Dendritic cell treated with granulocyte-macrophage colony-stimulating factor and Interleukin-4, amounts not matched to agents 40 ng/mL and 50 ng/mL, for 4 days (primary cell): ENCODE measurements at regions not wholly inside any gene's neighbourhood (a gene's known extent, or its start where the extent isn't known, plus 50 kb on each side); places are given as distances from the start of the nearest gene placed in this dataset.

ENCODE experiments used
- H3K27ac Mint-ChIP-seq: one replicate; pipeline ENCODE4 v1.8.0; 2022; ENCODE audit warnings: mild to moderate bottlenecking, mixed read lengths
- H3K27me3 Mint-ChIP-seq: one replicate; pipeline ENCODE4 v1.8.0; 2022; ENCODE audit warnings: mild to moderate bottlenecking, mixed read lengths
- H3K36me3 Mint-ChIP-seq: one replicate; pipeline ENCODE4 v1.8.0; 2022; ENCODE audit warnings: low read depth, mixed read lengths
- H3K4me1 Mint-ChIP-seq: one replicate; pipeline ENCODE4 v1.8.0; 2022; ENCODE audit warnings: low read depth, mixed read lengths
- H3K4me3 Mint-ChIP-seq: one replicate; pipeline ENCODE4 v1.8.0; 2022; ENCODE audit warnings: mild to moderate bottlenecking, moderate library complexity, mixed read lengths
- H3K9me3 Mint-ChIP-seq: one replicate; pipeline ENCODE4 v1.8.0; 2022; ENCODE audit warnings: mixed read lengths
- intact Hi-C: fragments of 100-400 bp; cut with micrococcal nuclease; formaldehyde crosslinking; loops from one replicate; pipeline ENCODE4 v1.15.0; 2022

GRCh38 chr20:39381595-39381994, 419.5 kb downstream of the DHX35 start:
- intact Hi-C loops: no loop called here
- H3K4me3 Mint-ChIP-seq: no peak overlapping the region
- H3K27ac Mint-ChIP-seq: no peak overlapping the region
- no peaks in the 10 kb centered on the region for H3K36me3 Mint-ChIP-seq
- H3K4me1 Mint-ChIP-seq: no peaks in the 10 kb centered on the region
- no peaks in the 10 kb centered on the region for H3K27me3 Mint-ChIP-seq
- no peaks in the 10 kb centered on the region for H3K9me3 Mint-ChIP-seq

GRCh38 chr20:39378776-39379175, 416.6 kb downstream of the DHX35 start:
- Mint-ChIP-seq H3K9me3 (no peaks in the 10 kb centered on the region), H3K27ac (no peak overlapping the region), H3K4me3 (no peak overlapping the region), H3K27me3 (no peaks in the 10 kb centered on the region), H3K4me1 (no peaks in the 10 kb centered on the region), H3K36me3 (no peaks in the 10 kb centered on the region)
- intact Hi-C loops: no loop called here

GRCh38 chr20:39376788-39377187, 414.6 kb downstream of the DHX35 start:
- Mint-ChIP-seq H3K27me3 (no peaks in the 10 kb centered on the region), H3K4me1 (no peaks in the 10 kb centered on the region), H3K4me3 (no peak overlapping the region), H3K36me3 (no peaks in the 10 kb centered on the region), H3K9me3 (no peaks in the 10 kb centered on the region), H3K27ac (no peak overlapping the region)
- intact Hi-C loops: no loop called here

GRCh38 chr20:39364320-39364719, 402.2 kb downstream of the DHX35 start:
- no peaks in the 10 kb centered on the region for H3K27me3 Mint-ChIP-seq
- H3K4me1 Mint-ChIP-seq: no peaks in the 10 kb centered on the region
- H3K27ac Mint-ChIP-seq: no peak overlapping the region
- intact Hi-C loops: no loop called here
- H3K36me3 Mint-ChIP-seq: no peaks in the 10 kb centered on the region
- H3K4me3 Mint-ChIP-seq: no peak overlapping the region
- H3K9me3 Mint-ChIP-seq: peaks cover 22% of the 10 kb centered on the region

GRCh38 chr20:39359981-39360620, 398.0 kb downstream of the DHX35 start:
- Mint-ChIP-seq H3K27me3 (no peaks in the 10 kb centered on the region), H3K27ac (no peak overlapping the region), H3K4me3 (no peak overlapping the region), H3K9me3 (no peaks in the 10 kb centered on the region), H3K4me1 (no peaks in the 10 kb centered on the region), H3K36me3 (no peaks in the 10 kb centered on the region)
- intact Hi-C loops: no loop called here

- H3K27ac Mint-ChIP-seq: no peak overlapping the region
Observed at GRCh38 chr20:39358052-39358451, 395.9 kb downstream of the DHX35 start.

GRCh38 chr20:39356908-39357307, 394.8 kb downstream of the DHX35 start:
- intact Hi-C loops: no loop called here
- H3K27ac Mint-ChIP-seq: no peak overlapping the region
- H3K4me1 Mint-ChIP-seq: no peaks in the 10 kb centered on the region
- H3K9me3 Mint-ChIP-seq: no peaks in the 10 kb centered on the region
- H3K4me3 Mint-ChIP-seq: no peak overlapping the region
- no peaks in the 10 kb centered on the region for H3K27me3 Mint-ChIP-seq
- no peaks in the 10 kb centered on the region for H3K36me3 Mint-ChIP-seq

More at GRCh38 chr20:39358052-39358451, 395.9 kb downstream of the DHX35 start:
- Mint-ChIP-seq H3K36me3 (no peaks in the 10 kb centered on the region), H3K27me3 (no peaks in the 10 kb centered on the region), H3K9me3 (no peaks in the 10 kb centered on the region), H3K4me1 (no peaks in the 10 kb centered on the region), H3K4me3 (no peak overlapping the region)
- intact Hi-C loops: no loop called here

GRCh38 chr20:39349240-39349639, 387.1 kb downstream of the DHX35 start:
- no peaks in the 10 kb centered on the region for H3K27me3 Mint-ChIP-seq
- no peak overlapping the region for H3K27ac Mint-ChIP-seq
- intact Hi-C loops: no loop called here
- H3K36me3 Mint-ChIP-seq: no peaks in the 10 kb centered on the region
- H3K9me3 Mint-ChIP-seq: peaks cover 25% of the 10 kb centered on the region
- no peak overlapping the region for H3K4me3 Mint-ChIP-seq
- no peaks in the 10 kb centered on the region for H3K4me1 Mint-ChIP-seq

GRCh38 chr20:39347626-39348025, 385.5 kb downstream of the DHX35 start:
- no peaks in the 10 kb centered on the region for H3K36me3 Mint-ChIP-seq
- H3K9me3 Mint-ChIP-seq: peaks cover 25% of the 10 kb centered on the region
- no peak overlapping the region for H3K27ac Mint-ChIP-seq
- no peaks in the 10 kb centered on the region for H3K27me3 Mint-ChIP-seq
- H3K4me1 Mint-ChIP-seq: no peaks in the 10 kb centered on the region
- no peak overlapping the region for H3K4me3 Mint-ChIP-seq
- intact Hi-C loops: no loop called here

GRCh38 chr20:39342463-39342862, 380.3 kb downstream of the DHX35 start:
- no peaks in the 10 kb centered on the region for H3K36me3 Mint-ChIP-seq
- H3K4me3 Mint-ChIP-seq: no peak overlapping the region

GRCh38 chr20:39338469-39339376, 376.6 kb downstream of the DHX35 start:
- intact Hi-C loops: no loop called here
- Mint-ChIP-seq H3K9me3 (peaks cover 10% of the 10 kb centered on the region), H3K4me3 (no peak overlapping the region), H3K27me3 (no peaks in the 10 kb centered on the region), H3K27ac (no peak overlapping the region), H3K4me1 (no peaks in the 10 kb centered on the region), H3K36me3 (no peaks in the 10 kb centered on the region)

More at GRCh38 chr20:39342463-39342862, 380.3 kb downstream of the DHX35 start:
- intact Hi-C loops: no loop called here
- Mint-ChIP-seq H3K27ac (no peak overlapping the region), H3K4me1 (no peaks in the 10 kb centered on the region), H3K9me3 (peaks cover 14% of the 10 kb centered on the region), H3K27me3 (no peaks in the 10 kb centered on the region)

- no peaks in the 10 kb centered on the region for H3K9me3 Mint-ChIP-seq
- no peak overlapping the region for H3K27ac Mint-ChIP-seq
- no peaks in the 10 kb centered on the region for H3K4me1 Mint-ChIP-seq
- no peaks in the 10 kb centered on the region for H3K27me3 Mint-ChIP-seq
- no peak overlapping the region for H3K4me3 Mint-ChIP-seq
- H3K36me3 Mint-ChIP-seq: no peaks in the 10 kb centered on the region
- intact Hi-C loops: no loop called here
Observed at GRCh38 chr20:39333211-39333610, 371.1 kb downstream of the DHX35 start.

GRCh38 chr20:39328347-39328746, 366.2 kb downstream of the DHX35 start:
- H3K9me3 Mint-ChIP-seq: no peaks in the 10 kb centered on the region
- intact Hi-C loops: no loop called here
- no peak overlapping the region for H3K27ac Mint-ChIP-seq
- H3K27me3 Mint-ChIP-seq: no peaks in the 10 kb centered on the region
- H3K4me1 Mint-ChIP-seq: no peaks in the 10 kb centered on the region
- H3K36me3 Mint-ChIP-seq: no peaks in the 10 kb centered on the region
- no peak overlapping the region for H3K4me3 Mint-ChIP-seq

GRCh38 chr20:39326050-39326449, 363.9 kb downstream of the DHX35 start:
- H3K9me3 Mint-ChIP-seq: no peaks in the 10 kb centered on the region
- no peaks in the 10 kb centered on the region for H3K4me1 Mint-ChIP-seq
- H3K4me3 Mint-ChIP-seq: no peak overlapping the region
- H3K27me3 Mint-ChIP-seq: no peaks in the 10 kb centered on the region
- no peak overlapping the region for H3K27ac Mint-ChIP-seq
- H3K36me3 Mint-ChIP-seq: no peaks in the 10 kb centered on the region
- intact Hi-C loops: no loop called here
